GM23248 (cell line): ENCODE measurements at regions not wholly inside any gene's neighbourhood (a gene's known extent, or its start where the extent isn't known, plus 50 kb on each side); places are given as distances from the start of the nearest gene placed in this dataset.

Source experiments
- EZH2 ChIP-seq: fragments of 200-600 bp; sonication (generic); IDR thresholded peaks from 2 replicates; pipeline ENCODE4 v1.6.1; 2018; ENCODE audit warnings: antibody characterized with exemption, mild to moderate bottlenecking; ENCODE audit not compliant: insufficient read depth, poor library complexity, severe bottlenecking
- EZH2phosphoT487 ChIP-seq: fragments of 200-600 bp; sonication (generic); IDR thresholded peaks from 2 replicates; pipeline ENCODE4 v1.6.1; 2018; ENCODE audit warnings: antibody characterized with exemption, moderate library complexity, mild to moderate bottlenecking, low read depth; ENCODE audit not compliant: insufficient read depth

DNA sequence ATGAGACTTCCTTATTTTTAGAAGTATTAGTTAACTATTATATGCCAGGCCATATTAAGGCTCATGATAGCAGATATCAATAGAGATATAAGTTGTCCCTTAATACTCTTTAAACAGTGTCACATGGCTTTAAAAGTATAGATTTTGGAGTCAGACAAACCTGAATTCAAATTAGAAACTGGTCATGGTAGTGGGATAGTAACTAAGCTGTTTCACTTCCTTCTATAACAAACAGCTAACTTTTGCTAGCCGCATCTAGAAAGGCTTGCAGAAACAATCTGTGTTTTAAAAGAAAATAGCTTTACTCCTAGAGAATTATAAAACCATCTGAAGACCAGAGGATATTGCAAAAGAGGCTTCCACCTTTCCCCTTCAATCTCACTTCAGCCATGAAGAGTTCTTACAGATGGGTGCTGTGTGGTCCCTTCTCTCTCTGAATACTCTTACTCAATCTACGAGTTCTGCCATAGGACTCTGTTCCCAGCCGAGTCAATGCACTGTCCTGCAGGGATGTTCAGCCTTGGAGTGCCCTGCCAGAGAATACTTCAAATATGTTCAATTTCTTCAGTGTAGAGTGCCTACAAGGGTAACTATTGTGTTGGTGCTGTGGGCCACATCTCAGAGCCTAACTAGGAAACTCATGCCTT is 810.2 kb downstream of the EFNA5 start:
- TF ChIP-seq EZH2 (no peak), EZH2phosphoT487 (no peak)
